H1 (cell line): ENCODE measurements at regions not wholly inside any gene's neighbourhood (a gene's known extent, or its start where the extent isn't known, plus 50 kb on each side); places are given as distances from the start of the nearest gene placed in this dataset.

Source experiments
- CTCF ChIA-PET: fragments of 300-600 bp; sonication (Branson Sonifier 250); formaldehyde crosslinking; loops from one replicate; lab custom pipeline; 2021; ENCODE audit not compliant: partially characterized antibody; lab: Charles Lee
- POLR2A ChIA-PET: fragments of 300-600 bp; sonication (Branson Sonifier 250); formaldehyde crosslinking; loops from one replicate; lab custom pipeline; 2021; ENCODE audit warnings: inconsistent platforms; ENCODE audit not compliant: partially characterized antibody; lab: Charles Lee
- DNase-seq, 2 experiments: peaks; one replicate each; pipeline versions ENCODE4 v3.0.0 to v3.0.0-alpha.2; 2010 to 2022; ENCODE audit warnings: low spot score in 2 of 2, low read depth in 1 of 2, mixed read lengths in 1 of 2
- FAIRE-seq: peaks from 2 replicates; lab custom pipeline; 2011; peaks lifted over from hg19 to GRCh38; lab: Jason Lieb, UNC
- H2AFZ ChIP-seq: 2 replicates; pipeline ENCODE4 v1.8.1; 2012; ENCODE audit warnings: low read length, inconsistent platforms
- H2AK5ac ChIP-seq: 2 replicates; pipeline ENCODE4 v1.6.1; 2013; ENCODE audit warnings: low read depth, low read length
- H2BK120ac ChIP-seq: replicated peaks from 2 replicates; pipeline ENCODE3; 2013; ENCODE audit warnings: low read depth, low read length, inconsistent platforms
- H2BK12ac ChIP-seq: 2 replicates; pipeline ENCODE4 v1.6.1; 2013; ENCODE audit warnings: low read depth, low read length
- H2BK15ac ChIP-seq: 2 replicates; pipeline ENCODE4 v1.6.1; 2013; ENCODE audit warnings: low read length
- H2BK20ac ChIP-seq: 2 replicates; pipeline ENCODE4 v1.6.1; 2013; ENCODE audit warnings: low read length
- H2BK5ac ChIP-seq: 2 replicates; pipeline ENCODE4 v1.6.1; 2013; ENCODE audit warnings: low read depth, low read length
- H3K14ac ChIP-seq: 2 replicates; pipeline ENCODE4 v1.6.1; 2013; ENCODE audit warnings: inconsistent platforms; ENCODE audit not compliant: insufficient read length
- H3K18ac ChIP-seq: 2 replicates; pipeline ENCODE4 v1.6.1; 2013; ENCODE audit warnings: low read length; ENCODE audit errors: extremely low read depth
- H3K23ac ChIP-seq: 2 replicates; pipeline ENCODE4 v1.6.1; 2013; ENCODE audit warnings: inconsistent platforms; ENCODE audit not compliant: insufficient read length
- H3K23me2 ChIP-seq: 2 replicates; pipeline ENCODE4 v1.6.1; 2013; ENCODE audit warnings: low read depth, low read length
- H3K27ac ChIP-seq: 2 replicates; pipeline ENCODE4 v1.6.1; 2011; ENCODE audit warnings: low read depth, low read length, inconsistent platforms
- H3K27me3 ChIP-seq, 4 experiments: replicated peaks in 1 of 4; 1 replicate in 1 of 4; 2 replicates in 3 of 4; pipeline versions ENCODE4 v1.6.1 to v1.8.1; 2011 to 2013; ENCODE audit warnings: low read length in 3 of 4, mild to moderate bottlenecking in 3 of 4, inconsistent platforms in 2 of 4, mixed read lengths in 2 of 4, moderate library complexity in 1 of 4; ENCODE audit not compliant: control insufficient read depth in 3 of 4, insufficient read depth in 3 of 4; ENCODE audit errors: extremely low read depth in 1 of 4
- H3K36me3 ChIP-seq, 4 experiments: 2 replicates each; pipeline versions ENCODE4 v1.6.1 to v1.8.1; 2011 to 2013; ENCODE audit warnings: mild to moderate bottlenecking in 4 of 4, low read length in 3 of 4, moderate library complexity in 2 of 4, control low read depth in 1 of 4, inconsistent platforms in 1 of 4; ENCODE audit not compliant: insufficient read depth in 4 of 4, control insufficient read depth in 2 of 4
- H3K4ac ChIP-seq: replicated peaks from 2 replicates; pipeline ENCODE3; 2013; ENCODE audit warnings: low read length, low read depth, mixed read lengths, inconsistent platforms; ENCODE audit not compliant: insufficient read length
- H3K4me1 ChIP-seq, 4 experiments: replicated peaks in 1 of 4; 1 replicate in 1 of 4; 2 replicates in 3 of 4; pipeline versions ENCODE4 v1.6.1 to v1.8.1; 2011 to 2013; ENCODE audit warnings: low read length in 3 of 4, inconsistent platforms in 2 of 4, mixed read lengths in 1 of 4; ENCODE audit not compliant: insufficient read depth in 4 of 4, control insufficient read depth in 3 of 4
- H3K4me2 ChIP-seq, 2 experiments: 2 replicates each; pipeline versions ENCODE4 v1.6.1 to v1.8.1; 2011 to 2013; ENCODE audit warnings: low read depth in 2 of 2, low read length in 2 of 2, control low read depth in 1 of 2, inconsistent platforms in 1 of 2, mild to moderate bottlenecking in 1 of 2; ENCODE audit not compliant: insufficient read depth in 1 of 2
- H3K4me3 ChIP-seq, 4 experiments: fragments of 200-600, 300-600 bp in 1 of 4; sonication (generic), shearing (Covaris generic), sonication (Bioruptor Twin) in 1 of 4; 2 replicates each; pipeline versions ENCODE4 v1.5.1 to v1.8.1; 2011 to 2016; ENCODE audit warnings: low read length in 4 of 4, low read depth in 3 of 4, control low read depth in 2 of 4, inconsistent platforms in 2 of 4, mild to moderate bottlenecking in 2 of 4, mixed read lengths in 1 of 4, moderate library complexity in 1 of 4; ENCODE audit not compliant: insufficient read depth in 2 of 4; ENCODE audit errors: extremely low read depth in 1 of 4
- H3K56ac ChIP-seq: replicated peaks from 2 replicates; pipeline ENCODE3; 2013; ENCODE audit warnings: low read depth, mild to moderate bottlenecking, mixed read lengths, low read length, inconsistent platforms; ENCODE audit not compliant: insufficient read length
- H3K79me1 ChIP-seq: 2 replicates; pipeline ENCODE4 v1.6.1; 2013; ENCODE audit warnings: low read depth, low read length, control low read depth
- H3K79me2 ChIP-seq, 2 experiments: 2 replicates each; pipeline versions ENCODE4 v1.6.1 to v1.8.1; 2012 to 2013; ENCODE audit warnings: low read length in 2 of 2, mild to moderate bottlenecking in 2 of 2, inconsistent platforms in 1 of 2; ENCODE audit not compliant: insufficient read depth in 2 of 2, control insufficient read depth in 1 of 2
- H3K9ac ChIP-seq, 4 experiments: replicated peaks in 1 of 4; 1 replicate in 1 of 4; 2 replicates in 3 of 4; pipeline versions ENCODE4 v1.6.1 to v1.8.1; 2011 to 2013; ENCODE audit warnings: low read depth in 3 of 4, low read length in 3 of 4, control low read depth in 2 of 4, mild to moderate bottlenecking in 2 of 4, moderate library complexity in 2 of 4, inconsistent platforms in 1 of 4; ENCODE audit errors: extremely low read depth in 1 of 4
- H3K9me3 ChIP-seq, 2 experiments: 2 replicates each; pipeline versions ENCODE4 v1.6.1 to v1.8.1; 2012 to 2013; ENCODE audit warnings: mild to moderate bottlenecking in 2 of 2, moderate library complexity in 2 of 2, control low read depth in 1 of 2, inconsistent platforms in 1 of 2, low read depth in 1 of 2, low read length in 1 of 2, mixed read lengths in 1 of 2; ENCODE audit not compliant: insufficient read depth in 2 of 2
- H4K20me1 ChIP-seq, 2 experiments: replicated peaks in 1 of 2; 2 replicates each; pipeline versions ENCODE3 to v1.8.1; 2011 to 2013; ENCODE audit warnings: inconsistent platforms in 2 of 2, low read length in 2 of 2, mild to moderate bottlenecking in 1 of 2; ENCODE audit not compliant: insufficient read depth in 2 of 2, control insufficient read depth in 1 of 2
- H4K5ac ChIP-seq: 2 replicates; pipeline ENCODE4 v1.6.1; 2013; ENCODE audit warnings: low read length, low read depth, mixed read lengths, inconsistent platforms; ENCODE audit not compliant: insufficient read length
- H4K8ac ChIP-seq: 2 replicates; pipeline ENCODE4 v1.8.0; 2013; ENCODE audit warnings: mild to moderate bottlenecking, moderate library complexity, low read length, inconsistent platforms; ENCODE audit not compliant: insufficient read depth; ENCODE audit errors: extremely low read depth
- H4K91ac ChIP-seq: replicated peaks from 2 replicates; pipeline ENCODE3; 2013; ENCODE audit warnings: low read length, mixed read lengths, inconsistent platforms; ENCODE audit not compliant: insufficient read length
- CBX5 ChIP-seq: fragments of 300-800, 300-1000 bp; sonication (generic); IDR thresholded peaks from 2 replicates; pipeline ENCODE4 v1.7.1; 2016; ENCODE audit warnings: antibody characterized with exemption, low read length, low read depth
- EGR1 ChIP-seq: IDR thresholded peaks from 2 replicates; pipeline ENCODE4 v1.6.1; 2011; ENCODE audit warnings: low read depth, low read length, borderline replicate concordance
- EZH2 ChIP-seq: fragments of 200-600 bp; sonication (generic); IDR thresholded peaks from 2 replicates; pipeline ENCODE4 v1.7.1; 2012; ENCODE audit warnings: low read depth, mild to moderate bottlenecking, moderate library complexity, low read length, inconsistent platforms; ENCODE audit not compliant: severe bottlenecking
- JUND ChIP-seq: IDR thresholded peaks from 2 replicates; pipeline ENCODE4 v1.6.1; 2011; ENCODE audit warnings: mild to moderate bottlenecking, improper control_type of control experiment, low read length
- MAFK ChIP-seq: IDR thresholded peaks from 2 replicates; pipeline ENCODE4 v1.6.1; 2012; ENCODE audit warnings: low read depth, mild to moderate bottlenecking, improper control_type of control experiment, low read length
- POLR2A ChIP-seq, 2 experiments: IDR thresholded peaks; 1 replicate in 1 of 2; 2 replicates in 1 of 2; pipeline ENCODE4 v1.6.1; 2011; ENCODE audit warnings: low read depth in 2 of 2, low read length in 2 of 2, mild to moderate bottlenecking in 2 of 2; ENCODE audit errors: control extremely low read depth in 1 of 2
- RXRA ChIP-seq: IDR thresholded peaks from 2 replicates; pipeline ENCODE4 v1.6.1; 2011; ENCODE audit warnings: low read depth, mild to moderate bottlenecking, low read length, moderate library complexity; ENCODE audit not compliant: insufficient read depth
- SIX5 ChIP-seq: IDR thresholded peaks from 2 replicates; pipeline ENCODE4 v1.6.1; 2011; ENCODE audit warnings: mild to moderate bottlenecking, low read depth, low read length
- TBP ChIP-seq: IDR thresholded peaks from 2 replicates; pipeline ENCODE4 v1.6.1; 2011; ENCODE audit warnings: low read depth, low read length, improper control_type of control experiment
- USF2 ChIP-seq: IDR thresholded peaks from 2 replicates; pipeline ENCODE4 v1.6.1; 2011; ENCODE audit warnings: low read length, improper control_type of control experiment
- WGBS, 2 experiments: shearing (Covaris generic) in 1 of 2; methylation state at CpG; one replicate each; pipeline versions ENCODE4 v1.1.6 to v1.1.7; 2013 to 2015; ENCODE audit warnings: low lambda C conversion rate in 2 of 2, mixed read lengths in 2 of 2, inconsistent platforms in 1 of 2, low coverage in 1 of 2, missing lambda C conversion rate in 1 of 2; ENCODE audit not compliant: insufficient replicate concordance in 2 of 2, insufficient coverage in 1 of 2, insufficient read length in 1 of 2; ENCODE audit errors: extremely low coverage in 1 of 2, missing lambda C conversion rate in 1 of 2; 5-methylcytosine and 5-hydroxymethylcytosine counted together

- H2AFZ ChIP-seq = no peak overlapping the region
- H2BK15ac ChIP-seq = no peak overlapping the region
- H2AK5ac ChIP-seq = no peak overlapping the region
- 80% methylated on average over 3 of the region's 3 CpGs; no CpG with 5 or more reads in 1 of the 2 experiments for WGBS, 2 experiments
- no peak overlapping the region for H2BK12ac ChIP-seq
- H3K4me1 ChIP-seq = no peaks in the 10 kb centered on the region
- H4K91ac ChIP-seq = no peak overlapping the region
- DNase-seq (no peak), FAIRE-seq (no peak)
- H3K23me2 ChIP-seq = no peaks in the 10 kb centered on the region
- no peaks in the 10 kb centered on the region for H3K79me2 ChIP-seq
- H4K8ac ChIP-seq = no peak overlapping the region
- H4K20me1 ChIP-seq = no peaks in the 10 kb centered on the region
- H3K56ac ChIP-seq = no peak overlapping the region
- H3K36me3 ChIP-seq = no peaks in the 10 kb centered on the region
- no peak overlapping the region for H3K23ac ChIP-seq
- no peak overlapping the region for H4K5ac ChIP-seq
- no peak overlapping the region for H2BK20ac ChIP-seq
- H3K4me3 ChIP-seq = no peak overlapping the region
- ChIA-PET CTCF (interaction anchor here (1.1 to 1.2 kb wide), 2 partner anchors 15 to 18 kb away, joined by 3 to 4 read pairs; no protein-coding TSS in a partner anchor), POLR2A (no interaction called here)
- H3K4ac ChIP-seq = no peak overlapping the region
- no peak overlapping the region for H3K27ac ChIP-seq
- H3K18ac ChIP-seq = no peak overlapping the region
- H2BK5ac ChIP-seq = no peak overlapping the region
- H3K14ac ChIP-seq = no peak overlapping the region
- no peak overlapping the region for H2BK120ac ChIP-seq
- H3K9ac ChIP-seq = no peak overlapping the region
- H3K27me3 ChIP-seq = no peaks in the 10 kb centered on the region
- H3K4me2 ChIP-seq = no peak overlapping the region
- no peak for TF ChIP-seq EGR1
- TF ChIP-seq MAFK = no peak
- TF ChIP-seq USF2 = no peak
- TF ChIP-seq RXRA = no peak
- TF ChIP-seq POLR2A (IDR thresholded peaks at IDR 0.05; ENCODE audit: control extremely low read depth in 1 of 2, low read depth in 2 of 2, low read length in 2 of 2) = no peak
- no peak for TF ChIP-seq CBX5
- TF ChIP-seq TBP = no peak
- TF ChIP-seq EZH2 = no peak
- no peak for TF ChIP-seq SIX5
- no peak for TF ChIP-seq JUND
- no peaks in the 10 kb centered on the region for H3K79me1 ChIP-seq
- no peaks in the 10 kb centered on the region for H3K9me3 ChIP-seq
Measured at GRCh38 chr6:82645536-82646230, 282.1 kb downstream of the TPBG start.
